ENCODE measurements at regions not wholly inside any gene's neighbourhood (a gene's known extent, or its start where the extent isn't known, plus 50 kb on each side); places are given as distances from the start of the nearest gene placed in this dataset.

- intact Hi-C loops (cut with micrococcal nuclease; ENCODE audit: unreplicated experiment), result no loop called here
- POLR2A ChIA-PET, result no interaction called here
- H3K79me2 ChIP-seq (ENCODE audit: insufficient read depth, low read length), result no peaks in the 10 kb centered on the region
- no TSS peak for BruUV-seq (replicated peaks)
- ATAC-seq (no peak), DNase-seq (ENCODE audit: low spot score) (no peak), FAIRE-seq (no peak)
- no peak overlapping the region for H2AFZ ChIP-seq (ENCODE audit: low read length)
- peaks cover 13% of the 10 kb centered on the region for H3K4me1 ChIP-seq (ENCODE audit: insufficient read depth, low read length)
- no peak overlapping the region for H3K4me2 ChIP-seq (ENCODE audit: low read depth, low read length)
- H3K9ac ChIP-seq (ENCODE audit: insufficient read depth, low read depth, low read length), result no peak overlapping the region
- in situ Hi-C loops (cut with HindIII; ENCODE audit: extremely low pct_ligation_motif_present, low pct_unique_long_range_greater_than_20kb), result no loop called here
- WGBS (ENCODE audit: low lambda C conversion rate), result 0% methylated on average over 2 of the region's 2 CpGs
- H4K20me1 ChIP-seq (ENCODE audit: insufficient read depth, low read length), result no peaks in the 10 kb centered on the region
- TF ChIP-seq NR2F6 (IDR thresholded peaks at IDR 0.05) (peak; percentile 23; the same call in 1 of the 2 replicates), NR2F6 (CRISPR knock-in tag; IDR thresholded peaks at IDR 0.05) (no peak), TEAD2 (CRISPR knock-in tag; IDR thresholded peaks at IDR 0.05) (no peak), RARA (CRISPR knock-in tag; IDR thresholded peaks at IDR 0.05) (peak; percentile 21; the same call in 1 of the 2 replicates), RARG (CRISPR knock-in tag; IDR thresholded peaks at IDR 0.05; ENCODE audit: low read depth) (no peak)
- no peaks in the 10 kb centered on the region for H3K9me3 ChIP-seq (ENCODE audit: low read length)
- H3K27me3 ChIP-seq (ENCODE audit: control insufficient read depth in 1 of 2, insufficient read depth in 2 of 2, low read length in 2 of 2), result peaks cover 1 to 7% of the 10 kb centered on the region in 2 experiments; a peak in 3 of 5 replicates
- H3K27ac ChIP-seq (ENCODE audit: extremely low read length, insufficient read depth, low read length), result no peak overlapping the region
- CTCF ChIA-PET (ENCODE audit: low intra/inter-chr PET ratio, low total read pairs), result no interaction called here
- H3K36me3 ChIP-seq (replicated peaks in 1 of 2; ENCODE audit: control insufficient read depth in 1 of 2, insufficient read depth in 2 of 2, low read length in 2 of 2), result no peaks in the 10 kb centered on the region
- H3K4me3 ChIP-seq (replicated peaks in 1 of 3; ENCODE audit: insufficient read depth in 1 of 3, low read depth in 2 of 3, low read length in 3 of 3), result no peak overlapping the region
Observed at GRCh38 chr10:29806350-29806788, 171.6 kb upstream of the SVIL start.

GRCh38 chr10:29805134-29805723 is 170.5 kb upstream of the SVIL start:
- H3K27ac ChIP-seq (ENCODE audit: extremely low read length, insufficient read depth, low read length), result no peak overlapping the region
- TF ChIP-seq ZNF672 (CRISPR knock-in tag; IDR thresholded peaks at IDR 0.05), result no peak
- no peak for TF ChIP-seq CCDC6 (CRISPR knock-in tag; IDR thresholded peaks at IDR 0.05)
- TF ChIP-seq MIER2 (CRISPR knock-in tag; IDR thresholded peaks at IDR 0.05), result no peak
- TF ChIP-seq ARID4A (CRISPR knock-in tag; IDR thresholded peaks at IDR 0.05; ENCODE audit: borderline replicate concordance), result no peak
- no peak for TF ChIP-seq SSRP1 (CRISPR knock-in tag; IDR thresholded peaks at IDR 0.05)
- no peak overlapping the region for H3K4me3 ChIP-seq (replicated peaks in 1 of 3; ENCODE audit: insufficient read depth in 1 of 3, low read depth in 2 of 3, low read length in 3 of 3)
- H2AFZ ChIP-seq (ENCODE audit: low read length), result no peak overlapping the region
- FAIRE-seq (no peak), ATAC-seq (peak; percentile 27; the same call in 1 of the 3 replicates), DNase-seq (ENCODE audit: low spot score) (no peak)
- intact Hi-C loops (cut with micrococcal nuclease; ENCODE audit: unreplicated experiment), result no loop called here
- POLR2A ChIA-PET, result no interaction called here
- H3K27me3 ChIP-seq (ENCODE audit: control insufficient read depth in 1 of 2, insufficient read depth in 2 of 2, low read length in 2 of 2), result peaks cover 0 to 7% of the 10 kb centered on the region in 2 experiments; a peak in 2 of 5 replicates
- no peaks in the 10 kb centered on the region for H3K36me3 ChIP-seq (replicated peaks in 1 of 2; ENCODE audit: control insufficient read depth in 1 of 2, insufficient read depth in 2 of 2, low read length in 2 of 2)
- H3K4me2 ChIP-seq (ENCODE audit: low read depth, low read length), result no peak overlapping the region
- H3K9me3 ChIP-seq (ENCODE audit: low read length), result no peaks in the 10 kb centered on the region
- in situ Hi-C loops (cut with HindIII; ENCODE audit: extremely low pct_ligation_motif_present, low pct_unique_long_range_greater_than_20kb), result no loop called here
- no peaks in the 10 kb centered on the region for H4K20me1 ChIP-seq (ENCODE audit: insufficient read depth, low read length)
- no peak overlapping the region for H3K9ac ChIP-seq (ENCODE audit: insufficient read depth, low read depth, low read length)
- CTCF ChIA-PET (ENCODE audit: low intra/inter-chr PET ratio, low total read pairs), result no interaction called here
- no TSS peak for BruUV-seq (replicated peaks)
- 7% methylated on average over 4 of the region's 5 CpGs for WGBS (ENCODE audit: low lambda C conversion rate)
- no peaks in the 10 kb centered on the region for H3K79me2 ChIP-seq (ENCODE audit: insufficient read depth, low read length)
- peaks cover 13% of the 10 kb centered on the region for H3K4me1 ChIP-seq (ENCODE audit: insufficient read depth, low read length)
